ENCODE measurements at regions not wholly inside any gene's neighbourhood (a gene's known extent, or its start where the extent isn't known, plus 50 kb on each side); places are given as distances from the start of the nearest gene placed in this dataset.
"Not testable (repeated sequence)": the region's sequence is repeated elsewhere in the genome, so short reads cannot be mapped to it uniquely, and the experiment has no call there.

DNA sequence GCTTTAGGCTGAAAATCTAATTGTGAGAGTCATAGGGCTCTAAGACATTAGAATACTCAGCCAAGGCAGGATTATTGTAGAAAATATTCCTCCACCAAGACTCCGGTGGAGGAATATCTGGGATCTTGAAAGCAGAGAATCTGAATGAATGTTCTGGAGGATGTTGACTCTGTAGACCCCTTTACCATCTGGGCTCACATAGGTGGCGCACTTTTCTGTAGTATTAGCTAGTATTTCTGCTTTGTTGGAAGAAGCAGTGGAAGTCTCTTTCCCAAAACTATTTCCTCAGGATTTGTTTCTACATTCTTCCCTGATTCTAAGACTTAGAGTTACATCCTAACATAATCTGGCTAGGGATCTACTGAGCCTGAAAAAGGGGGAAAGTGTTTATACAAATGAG is 752.4 kb upstream of the SEMA6A start:
- H3K36me3 Mint-ChIP-seq (ENCODE audit: low read depth) = no peaks in the 10 kb centered on the region
- no peaks in the 10 kb centered on the region for H3K27me3 Mint-ChIP-seq (ENCODE audit: insufficient read depth)
- H3K27ac Mint-ChIP-seq = no peak overlapping the region
- no peak for TF ChIP-seq CTCF (IDR thresholded peaks at IDR 0.05)
- H3K9me3 Mint-ChIP-seq = peaks cover 30% of the 10 kb centered on the region
- no peaks in the 10 kb centered on the region for H3K4me1 Mint-ChIP-seq (ENCODE audit: low read depth)
- no peak overlapping the region for H3K4me3 Mint-ChIP-seq
- no peak for DNase-seq

DNA sequence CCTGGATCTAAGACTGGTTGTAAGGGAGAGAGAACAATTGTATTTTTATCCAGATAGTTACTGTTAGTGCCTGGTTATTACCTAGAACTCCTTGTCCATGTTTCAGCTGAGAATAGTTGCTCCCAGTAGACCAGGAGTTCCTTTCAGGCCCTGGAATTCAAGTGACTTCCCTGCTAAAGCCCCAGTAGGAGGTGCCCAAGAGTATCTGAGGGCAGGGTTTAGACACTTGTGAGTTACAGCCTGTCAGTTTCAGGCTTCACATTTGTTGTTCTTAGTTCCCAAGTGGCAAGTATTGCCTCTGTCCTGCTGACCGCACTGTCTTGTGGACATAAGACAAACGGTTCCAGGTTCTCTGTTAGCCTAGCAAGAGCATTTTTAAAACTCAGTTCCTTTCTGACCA is 743.9 kb upstream of the SEMA6A start:
- peaks cover 18% of the 10 kb centered on the region for H3K9me3 Mint-ChIP-seq
- H3K27ac Mint-ChIP-seq = no peak overlapping the region
- no peak for TF ChIP-seq CTCF (IDR thresholded peaks at IDR 0.05)
- no peak for DNase-seq
- no peaks in the 10 kb centered on the region for H3K4me1 Mint-ChIP-seq (ENCODE audit: low read depth)
- H3K27me3 Mint-ChIP-seq (ENCODE audit: insufficient read depth) = no peaks in the 10 kb centered on the region
- no peak overlapping the region for H3K4me3 Mint-ChIP-seq
- H3K36me3 Mint-ChIP-seq (ENCODE audit: low read depth) = no peaks in the 10 kb centered on the region

GRCh38 chr5:117315170-117315569 is 740.5 kb upstream of the SEMA6A start:
- Mint-ChIP-seq H3K4me1 (ENCODE audit: low read depth) (no peaks in the 10 kb centered on the region), H3K27me3 (ENCODE audit: insufficient read depth) (no peaks in the 10 kb centered on the region), H3K9me3 (peaks cover 19% of the 10 kb centered on the region), H3K27ac (no peak overlapping the region), H3K4me3 (no peak overlapping the region), H3K36me3 (ENCODE audit: low read depth) (no peaks in the 10 kb centered on the region)
- no peak for TF ChIP-seq CTCF (IDR thresholded peaks at IDR 0.05)
- DNase-seq = no peak

DNA sequence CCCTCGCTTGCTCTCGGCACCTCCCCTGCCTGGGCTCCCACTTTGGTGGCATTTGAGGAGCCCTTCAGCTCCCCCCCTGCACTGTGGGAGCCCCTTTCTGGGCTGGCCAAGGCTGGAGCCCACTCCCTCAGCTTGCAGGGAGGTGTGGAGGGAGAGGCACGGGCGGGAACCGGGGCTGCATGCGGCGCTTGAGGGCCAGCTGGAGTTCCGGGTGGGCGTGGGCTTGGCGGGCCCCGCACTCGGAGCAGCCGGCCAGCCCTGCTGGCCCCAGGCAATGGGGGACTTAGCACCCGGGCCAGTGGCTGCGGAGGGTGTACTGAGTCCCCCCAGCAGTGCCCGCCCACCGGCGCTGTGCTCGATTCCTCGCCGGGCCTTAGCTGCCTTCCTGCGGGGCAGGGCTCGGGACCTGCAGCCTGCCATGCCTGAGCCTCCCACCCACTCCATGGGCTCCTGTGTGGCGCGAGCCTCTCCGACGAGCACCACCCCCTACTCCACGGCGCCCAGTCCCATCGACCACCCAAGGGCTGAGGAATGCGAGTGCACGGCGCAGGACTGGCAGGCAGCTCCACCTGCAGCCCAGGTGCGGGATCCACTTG is 730.0 kb upstream of the SEMA6A start:
- DNase-seq; H3K27me3 Mint-ChIP-seq (ENCODE audit: insufficient read depth); H3K4me1 Mint-ChIP-seq (ENCODE audit: low read depth); H3K36me3 Mint-ChIP-seq (ENCODE audit: low read depth); H3K27ac Mint-ChIP-seq; H3K4me3 Mint-ChIP-seq: not testable (repeated sequence)
- peaks cover 30% of the 10 kb centered on the region for H3K9me3 Mint-ChIP-seq

DNA sequence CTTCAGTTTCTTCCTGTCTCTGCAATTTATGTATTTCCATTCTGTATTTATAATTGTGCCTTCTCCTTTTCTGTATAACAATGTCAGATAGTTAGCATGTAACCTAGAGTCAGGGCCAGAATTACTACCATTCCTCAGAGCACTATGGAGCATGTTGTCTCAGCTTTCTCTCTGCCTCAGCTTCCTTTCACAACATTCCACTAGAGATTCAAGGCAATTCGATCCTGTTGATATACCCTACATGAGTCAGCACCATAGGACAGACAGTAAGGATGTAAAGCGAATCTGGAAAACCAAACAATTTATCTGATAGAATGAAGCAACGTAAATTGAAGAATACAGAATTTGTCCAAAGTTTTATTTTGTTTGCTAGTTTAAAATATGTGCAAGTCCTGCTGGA is 728.3 kb upstream of the SEMA6A start:
- H3K36me3 Mint-ChIP-seq (ENCODE audit: low read depth) = no peaks in the 10 kb centered on the region
- DNase-seq = no peak
- no peak overlapping the region for H3K27ac Mint-ChIP-seq
- H3K4me3 Mint-ChIP-seq = no peak overlapping the region
- TF ChIP-seq CTCF (IDR thresholded peaks at IDR 0.05) = no peak
- H3K9me3 Mint-ChIP-seq = peaks cover 39% of the 10 kb centered on the region
- no peaks in the 10 kb centered on the region for H3K4me1 Mint-ChIP-seq (ENCODE audit: low read depth)
- H3K27me3 Mint-ChIP-seq (ENCODE audit: insufficient read depth) = no peaks in the 10 kb centered on the region

DNA sequence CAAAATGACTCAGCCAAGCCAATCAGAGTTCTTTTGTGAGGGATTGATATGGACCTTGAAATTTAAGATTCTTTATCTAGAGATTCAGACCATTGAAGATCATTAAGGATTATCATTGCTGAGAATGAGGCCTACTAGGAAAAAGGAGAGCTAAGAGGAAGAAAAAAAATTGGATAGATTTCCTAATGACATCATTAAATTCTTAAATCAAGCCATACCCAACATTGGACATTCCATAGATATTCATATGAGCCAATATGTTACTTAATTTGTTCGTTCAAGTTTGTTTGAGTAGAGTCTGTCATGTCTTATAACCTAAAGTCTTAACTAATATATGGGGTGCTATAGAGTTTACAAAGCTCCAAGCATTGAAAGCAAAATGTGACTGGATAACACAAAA is 727.9 kb upstream of the SEMA6A start:
- TF ChIP-seq CTCF (IDR thresholded peaks at IDR 0.05) = no peak
- DNase-seq = no peak
- no peaks in the 10 kb centered on the region for H3K36me3 Mint-ChIP-seq (ENCODE audit: low read depth)
- no peak overlapping the region for H3K27ac Mint-ChIP-seq
- H3K4me1 Mint-ChIP-seq (ENCODE audit: low read depth) = no peaks in the 10 kb centered on the region
- H3K27me3 Mint-ChIP-seq (ENCODE audit: insufficient read depth) = no peaks in the 10 kb centered on the region
- H3K4me3 Mint-ChIP-seq = no peak overlapping the region
- peaks cover 39% of the 10 kb centered on the region for H3K9me3 Mint-ChIP-seq

Data from HFFc6 (cell line).